HCT116 (cell line): ENCODE measurements at regions not wholly inside any gene's neighbourhood (a gene's known extent, or its start where the extent isn't known, plus 50 kb on each side); places are given as distances from the start of the nearest gene placed in this dataset.

ENCODE experiments used
- ATF3 ChIP-seq: IDR thresholded peaks from 2 replicates; pipeline ENCODE4 v1.6.1; 2012
- CEBPB ChIP-seq: IDR thresholded peaks from 2 replicates; pipeline ENCODE4 v1.6.1; 2012; ENCODE audit warnings: low read depth
- FOSL1 ChIP-seq: IDR thresholded peaks from 2 replicates; pipeline ENCODE4 v1.6.1; 2012; ENCODE audit warnings: low read depth
- JUND ChIP-seq: IDR thresholded peaks from 2 replicates; pipeline ENCODE4 v1.6.1; 2012
- MAX ChIP-seq: IDR thresholded peaks from 2 replicates; pipeline ENCODE4 v1.6.1; 2012
- POLR2A ChIP-seq: IDR thresholded peaks from 2 replicates; pipeline ENCODE4 v1.7.0; 2011; ENCODE audit warnings: borderline replicate concordance; ENCODE audit not compliant: insufficient read depth, insufficient read length; ENCODE audit errors: extremely low read depth
- RAD21 ChIP-seq: IDR thresholded peaks from 2 replicates; pipeline ENCODE4 v1.6.1; 2012; ENCODE audit warnings: low read depth, mild to moderate bottlenecking
- SIN3A ChIP-seq: IDR thresholded peaks from 2 replicates; pipeline ENCODE4 v1.6.1; 2012; ENCODE audit warnings: low read depth
- SP1 ChIP-seq: IDR thresholded peaks from 2 replicates; pipeline ENCODE4 v1.6.1; 2012; ENCODE audit warnings: low read depth
- SRF ChIP-seq: IDR thresholded peaks from 2 replicates; pipeline ENCODE4 v1.6.1; 2012; ENCODE audit warnings: low read depth
- TCF7L2 ChIP-seq: IDR thresholded peaks from 2 replicates; pipeline ENCODE4 v1.7.0; 2011; ENCODE audit warnings: borderline replicate concordance, inconsistent platforms; ENCODE audit not compliant: insufficient read depth, insufficient read length; ENCODE audit errors: extremely low read depth
- ZFX ChIP-seq: fragments of 450-650 bp; IDR thresholded peaks from 2 replicates; pipeline ENCODE4 v1.6.1; 2017
- ZNF274 ChIP-seq: fragments of 200-500 bp; sonication (Bioruptor generic); IDR thresholded peaks from 2 replicates; pipeline ENCODE4 v1.6.1; 2014; ENCODE audit warnings: mild to moderate bottlenecking, low read depth, low read length, inconsistent platforms

GRCh38 chr1:26645734-26646133 lies 50.1 kb upstream of the ARID1A start (continued):
- no peak for TF ChIP-seq ATF3
- TF ChIP-seq POLR2A = no peak
- TF ChIP-seq TCF7L2 = no peak
- no peak for TF ChIP-seq RAD21
- no peak for TF ChIP-seq CEBPB
- no peak for TF ChIP-seq FOSL1
- TF ChIP-seq MAX = no peak
- TF ChIP-seq JUND = no peak
- TF ChIP-seq ZFX = no peak
- no peak for TF ChIP-seq SIN3A
- no peak for TF ChIP-seq ZNF274
- TF ChIP-seq SRF = no peak
- TF ChIP-seq SP1 = no peak
